ENCODE measurements at regions not wholly inside any gene's neighbourhood (a gene's known extent, or its start where the extent isn't known, plus 50 kb on each side); places are given as distances from the start of the nearest gene placed in this dataset.

- TF ChIP-seq CTCF (IDR thresholded peaks at IDR 0.05) (no peak), EZH2 (IDR thresholded peaks at IDR 0.05; ENCODE audit: borderline replicate concordance, insufficient read depth, low read depth, low read length, poor library complexity, severe bottlenecking) (no peak)
These were observed 182.8 kb downstream of the HS3ST3A1 start for GRCh38 chr17:13418891-13419290.
